ENCODE measurements at regions not wholly inside any gene's neighbourhood (a gene's known extent, or its start where the extent isn't known, plus 50 kb on each side); places are given as distances from the start of the nearest gene placed in this dataset.
A peak's percentile ranks its signal among the peaks of the same experiment; 100 is the strongest.

- no peak for ATAC-seq (replicated peaks in 1 of 2)
- no peak overlapping the region for H3K27ac Mint-ChIP-seq
- DNase-seq = no peak
- peaks cover 0 to 3% of the 10 kb centered on the region in 2 donors for H3K9me3 Mint-ChIP-seq
- H3K27me3 Mint-ChIP-seq (ENCODE audit: low read depth) = peaks cover 16% of the 10 kb centered on the region
- H3K4me1 Mint-ChIP-seq (ENCODE audit: low read depth) = no peaks in the 10 kb centered on the region
- H3K4me3 Mint-ChIP-seq = no peak overlapping the region
- no peaks in the 10 kb centered on the region for H3K36me3 Mint-ChIP-seq (ENCODE audit: insufficient read depth in 2 of 2)
These were observed 314.9 kb downstream of the PMP22 start for GRCh38 chr17:14950216-14950615.

GRCh38 chr17:14947671-14948070 is 317.5 kb downstream of the PMP22 start:
- ATAC-seq (replicated peaks in 1 of 2) (no peak), DNase-seq (no peak)
- H3K4me3 Mint-ChIP-seq = no peak overlapping the region
- H3K27ac Mint-ChIP-seq = no peak overlapping the region
- no peaks in the 10 kb centered on the region for H3K36me3 Mint-ChIP-seq (ENCODE audit: insufficient read depth in 2 of 2)
- H3K27me3 Mint-ChIP-seq (ENCODE audit: low read depth) = peaks cover 16% of the 10 kb centered on the region
- H3K9me3 Mint-ChIP-seq = peaks cover 0 to 3% of the 10 kb centered on the region in 2 donors
- no peaks in the 10 kb centered on the region for H3K4me1 Mint-ChIP-seq (ENCODE audit: low read depth)

GRCh38 chr17:14946481-14946880 is 318.6 kb downstream of the PMP22 start:
- DNase-seq (no peak), ATAC-seq (replicated peaks in 1 of 2) (no peak)
- Mint-ChIP-seq H3K36me3 (ENCODE audit: insufficient read depth in 2 of 2) (no peaks in the 10 kb centered on the region), H3K27me3 (ENCODE audit: low read depth) (peaks cover 16% of the 10 kb centered on the region), H3K4me1 (ENCODE audit: low read depth) (no peaks in the 10 kb centered on the region), H3K9me3 (no peaks in the 10 kb centered on the region), H3K27ac (no peak overlapping the region), H3K4me3 (no peak overlapping the region)

- no peak for DNase-seq
- Mint-ChIP-seq H3K27ac (no peak overlapping the region), H3K4me3 (no peak overlapping the region), H3K9me3 (no peaks in the 10 kb centered on the region), H3K36me3 (ENCODE audit: insufficient read depth in 2 of 2) (no peaks in the 10 kb centered on the region), H3K4me1 (ENCODE audit: low read depth) (no peaks in the 10 kb centered on the region), H3K27me3 (ENCODE audit: low read depth) (peaks cover 3% of the 10 kb centered on the region)
- no peak for ATAC-seq (replicated peaks in 1 of 2)
These were observed 322.5 kb downstream of the PMP22 start for GRCh38 chr17:14942526-14943190.

- H3K4me3 Mint-ChIP-seq = no peak overlapping the region
- no peaks in the 10 kb centered on the region for H3K4me1 Mint-ChIP-seq (ENCODE audit: low read depth)
- no peaks in the 10 kb centered on the region for H3K9me3 Mint-ChIP-seq
- no peaks in the 10 kb centered on the region for H3K36me3 Mint-ChIP-seq (ENCODE audit: insufficient read depth in 2 of 2)
- ATAC-seq (replicated peaks in 1 of 2) (no peak), DNase-seq (no peak)
- no peak overlapping the region for H3K27ac Mint-ChIP-seq
- H3K27me3 Mint-ChIP-seq (ENCODE audit: low read depth) = no peaks in the 10 kb centered on the region
These were observed 324.2 kb downstream of the PMP22 start for GRCh38 chr17:14940938-14941265.

GRCh38 chr17:14940108-14940937 is 324.8 kb downstream of the PMP22 start:
- DNase-seq (no peak), ATAC-seq (replicated peaks in 1 of 2) (no peak)
- no peak overlapping the region for H3K27ac Mint-ChIP-seq
- H3K4me1 Mint-ChIP-seq (ENCODE audit: low read depth) = no peaks in the 10 kb centered on the region
- no peak overlapping the region for H3K4me3 Mint-ChIP-seq
- H3K9me3 Mint-ChIP-seq = no peaks in the 10 kb centered on the region
- H3K27me3 Mint-ChIP-seq (ENCODE audit: low read depth) = peaks cover 2% of the 10 kb centered on the region
- no peaks in the 10 kb centered on the region for H3K36me3 Mint-ChIP-seq (ENCODE audit: insufficient read depth in 2 of 2)

- ATAC-seq (replicated peaks in 1 of 2) (no peak), DNase-seq (no peak)
- peaks cover 6% of the 10 kb centered on the region for H3K27me3 Mint-ChIP-seq (ENCODE audit: low read depth)
- H3K36me3 Mint-ChIP-seq (ENCODE audit: insufficient read depth in 2 of 2) = no peaks in the 10 kb centered on the region
- no peak overlapping the region for H3K27ac Mint-ChIP-seq
- no peaks in the 10 kb centered on the region for H3K9me3 Mint-ChIP-seq
- no peaks in the 10 kb centered on the region for H3K4me1 Mint-ChIP-seq (ENCODE audit: low read depth)
- no peak overlapping the region for H3K4me3 Mint-ChIP-seq
These were observed 329.2 kb downstream of the PMP22 start for GRCh38 chr17:14935845-14936485.

- ATAC-seq (replicated peaks in 1 of 2) (no peak), DNase-seq (no peak)
- Mint-ChIP-seq H3K36me3 (ENCODE audit: insufficient read depth in 2 of 2) (no peaks in the 10 kb centered on the region), H3K4me3 (no peak overlapping the region), H3K4me1 (ENCODE audit: low read depth) (no peaks in the 10 kb centered on the region), H3K9me3 (no peaks in the 10 kb centered on the region), H3K27ac (no peak overlapping the region), H3K27me3 (ENCODE audit: low read depth) (peaks cover 6% of the 10 kb centered on the region)
These were observed 329.8 kb downstream of the PMP22 start for GRCh38 chr17:14935139-14935841.

GRCh38 chr17:14933676-14934075 is 331.4 kb downstream of the PMP22 start:
- H3K4me1 Mint-ChIP-seq (ENCODE audit: low read depth) = no peaks in the 10 kb centered on the region
- no peaks in the 10 kb centered on the region for H3K9me3 Mint-ChIP-seq
- H3K36me3 Mint-ChIP-seq (ENCODE audit: insufficient read depth in 2 of 2) = no peaks in the 10 kb centered on the region
- ATAC-seq (replicated peaks in 1 of 2) = no peak
- peaks cover 6% of the 10 kb centered on the region for H3K27me3 Mint-ChIP-seq (ENCODE audit: low read depth)
- H3K4me3 Mint-ChIP-seq = no peak overlapping the region
- no peak for DNase-seq
- no peak overlapping the region for H3K27ac Mint-ChIP-seq

- H3K9me3 Mint-ChIP-seq = no peaks in the 10 kb centered on the region
- DNase-seq = peak; percentile 42 to 54
- H3K4me3 Mint-ChIP-seq = no peak overlapping the region
- ATAC-seq (replicated peaks in 1 of 2) = no peak
- H3K36me3 Mint-ChIP-seq (ENCODE audit: insufficient read depth in 2 of 2) = no peaks in the 10 kb centered on the region
- H3K27ac Mint-ChIP-seq = no peak overlapping the region
- H3K4me1 Mint-ChIP-seq (ENCODE audit: low read depth) = no peaks in the 10 kb centered on the region
- H3K27me3 Mint-ChIP-seq (ENCODE audit: low read depth) = peaks cover 10% of the 10 kb centered on the region
These were observed 338.5 kb downstream of the PMP22 start for GRCh38 chr17:14926526-14927122.

- no peaks in the 10 kb centered on the region for H3K4me1 Mint-ChIP-seq (ENCODE audit: low read depth)
- ATAC-seq (replicated peaks in 1 of 2) = no peak
- DNase-seq = no peak
- H3K4me3 Mint-ChIP-seq = no peak overlapping the region
- H3K36me3 Mint-ChIP-seq (ENCODE audit: insufficient read depth in 2 of 2) = no peaks in the 10 kb centered on the region
- no peak overlapping the region for H3K27ac Mint-ChIP-seq
- H3K27me3 Mint-ChIP-seq (ENCODE audit: low read depth) = peaks cover 10% of the 10 kb centered on the region
- no peaks in the 10 kb centered on the region for H3K9me3 Mint-ChIP-seq
These were observed 339.1 kb downstream of the PMP22 start for GRCh38 chr17:14926073-14926472.

- no peak overlapping the region for H3K4me3 Mint-ChIP-seq
- DNase-seq = no peak
- no peaks in the 10 kb centered on the region for H3K9me3 Mint-ChIP-seq
- no peak overlapping the region for H3K27ac Mint-ChIP-seq
- no peaks in the 10 kb centered on the region for H3K4me1 Mint-ChIP-seq (ENCODE audit: low read depth)
- no peaks in the 10 kb centered on the region for H3K36me3 Mint-ChIP-seq (ENCODE audit: insufficient read depth in 2 of 2)
- no peak for ATAC-seq (replicated peaks in 1 of 2)
- peaks cover 10% of the 10 kb centered on the region for H3K27me3 Mint-ChIP-seq (ENCODE audit: low read depth)
These were observed 339.6 kb downstream of the PMP22 start for GRCh38 chr17:14925498-14925897.

- Mint-ChIP-seq H3K4me3 (no peak overlapping the region), H3K36me3 (ENCODE audit: insufficient read depth in 2 of 2) (no peaks in the 10 kb centered on the region), H3K27me3 (ENCODE audit: low read depth) (peaks cover 10% of the 10 kb centered on the region), H3K4me1 (ENCODE audit: low read depth) (no peaks in the 10 kb centered on the region), H3K9me3 (no peaks in the 10 kb centered on the region), H3K27ac (no peak overlapping the region)
- ATAC-seq (replicated peaks in 1 of 2) = no peak
- DNase-seq = no peak
These were observed 341.1 kb downstream of the PMP22 start for GRCh38 chr17:14923981-14924380.

All from activated T-cell treated with anti-CD3 and anti-CD28 coated beads, Interleukin-2, amount 50 U/mL, for 72 hours (primary cell).